GM12892 (cell line): ENCODE measurements at regions not wholly inside any gene's neighbourhood (a gene's known extent, or its start where the extent isn't known, plus 50 kb on each side); places are given as distances from the start of the nearest gene placed in this dataset.

ENCODE experiments used
- POLR2A ChIP-seq: IDR thresholded peaks from 2 replicates; pipeline ENCODE4 v1.6.1; 2011; ENCODE audit warnings: low read depth, low read length, control low read depth
- POLR2AphosphoS5 ChIP-seq: IDR thresholded peaks from 2 replicates; pipeline ENCODE4 v1.6.1; 2011; ENCODE audit warnings: low read depth, low read length, control low read depth
- TAF1 ChIP-seq: IDR thresholded peaks from 2 replicates; pipeline ENCODE4 v1.6.1; 2011; ENCODE audit warnings: low read depth, mild to moderate bottlenecking, control low read depth, low read length, borderline replicate concordance

DNA sequence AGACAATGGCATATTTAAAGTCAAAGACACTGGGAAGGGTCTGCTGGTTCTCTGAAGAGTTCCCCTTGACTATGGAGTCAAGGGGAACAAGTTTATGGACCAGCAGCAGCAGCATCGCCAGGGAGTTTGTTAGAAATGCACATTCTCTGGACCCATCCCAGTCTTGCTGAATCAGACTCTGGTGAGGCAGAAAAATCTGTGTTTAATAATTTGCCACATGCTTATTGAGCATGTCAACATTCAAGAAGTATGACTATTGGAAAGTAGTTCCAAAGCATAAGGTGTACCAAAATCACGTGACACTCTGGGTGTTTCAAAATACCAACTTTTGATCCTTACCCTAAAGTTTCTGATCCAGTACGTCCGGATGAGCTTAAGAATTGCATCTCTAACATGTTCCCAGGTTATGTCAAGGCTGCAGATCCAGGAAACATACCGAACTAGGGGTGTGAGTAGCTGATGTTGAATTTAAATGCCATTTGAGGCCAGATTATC lies 853.8 kb downstream of the TMEM182 start:
- TF ChIP-seq POLR2A, result no peak
- no peak for TF ChIP-seq POLR2AphosphoS5
- no peak for TF ChIP-seq TAF1
